ENCODE measurements at regions not wholly inside any gene's neighbourhood (a gene's known extent, or its start where the extent isn't known, plus 50 kb on each side); places are given as distances from the start of the nearest gene placed in this dataset.

- no peaks in the 10 kb centered on the region for H4K20me1 ChIP-seq (ENCODE audit: control insufficient read depth, extremely low read depth, insufficient read depth, low read length)
- H3K79me2 ChIP-seq (ENCODE audit: control insufficient read depth, insufficient read depth, low read length), result no peaks in the 10 kb centered on the region
- no peaks in the 10 kb centered on the region for H3K27me3 ChIP-seq (ENCODE audit: control insufficient read depth, insufficient read depth, low read length)
- DNase-seq (ENCODE audit: low read depth in 2 of 2), result no peak
- no peak overlapping the region for H3K9ac ChIP-seq (ENCODE audit: insufficient read depth, low read length)
- no peaks in the 10 kb centered on the region for H3K9me3 ChIP-seq (ENCODE audit: control insufficient read depth, insufficient read depth, low read depth, low read length)
- H3K4me2 ChIP-seq (ENCODE audit: extremely low read depth, insufficient read depth, low read length), result no peak overlapping the region
- no peaks in the 10 kb centered on the region for H3K4me1 ChIP-seq (ENCODE audit: control insufficient read depth, extremely low read depth, insufficient read depth, low read length)
- TF ChIP-seq CTCF (conservative IDR thresholded peaks at IDR 0.05 in 1 of 2, IDR thresholded peaks at IDR 0.05 in 1 of 2; ENCODE audit: low read depth in 1 of 2, low read length in 2 of 2), result no peak
- TF ChIP-seq EZH2 (IDR thresholded peaks at IDR 0.05; ENCODE audit: low read length, missing control alignments), result no peak
- no peak overlapping the region for H3K27ac ChIP-seq (ENCODE audit: insufficient read depth, low read length)
- H2AFZ ChIP-seq (ENCODE audit: low read length), result no peak overlapping the region
- H3K36me3 ChIP-seq (ENCODE audit: control insufficient read depth, insufficient read depth, low read length), result no peaks in the 10 kb centered on the region
- no peak overlapping the region for H3K4me3 ChIP-seq (replicated peaks in 1 of 4; ENCODE audit: control extremely low read depth in 1 of 4, insufficient read depth in 1 of 4, low read depth in 3 of 4, low read length in 4 of 4)
Measured at GRCh38 chr3:1600700-1601418, 497.8 kb upstream of the CNTN4 start.

GRCh38 chr3:1609416-1609815, 489.2 kb upstream of the CNTN4 start:
- H3K27ac ChIP-seq (ENCODE audit: insufficient read depth, low read length), result no peak overlapping the region
- H3K9ac ChIP-seq (ENCODE audit: insufficient read depth, low read length), result no peak overlapping the region
- H3K27me3 ChIP-seq (ENCODE audit: control insufficient read depth, insufficient read depth, low read length), result no peaks in the 10 kb centered on the region
- no peak for DNase-seq (ENCODE audit: low read depth in 2 of 2)
- no peaks in the 10 kb centered on the region for H4K20me1 ChIP-seq (ENCODE audit: control insufficient read depth, extremely low read depth, insufficient read depth, low read length)
- H3K4me2 ChIP-seq (ENCODE audit: extremely low read depth, insufficient read depth, low read length), result no peak overlapping the region
- no peaks in the 10 kb centered on the region for H3K36me3 ChIP-seq (ENCODE audit: control insufficient read depth, insufficient read depth, low read length)
- TF ChIP-seq EZH2 (IDR thresholded peaks at IDR 0.05; ENCODE audit: low read length, missing control alignments) (no peak), CTCF (conservative IDR thresholded peaks at IDR 0.05 in 1 of 2, IDR thresholded peaks at IDR 0.05 in 1 of 2; ENCODE audit: low read depth in 1 of 2, low read length in 2 of 2) (no peak)
- no peak overlapping the region for H3K4me3 ChIP-seq (replicated peaks in 1 of 4; ENCODE audit: control extremely low read depth in 1 of 4, insufficient read depth in 1 of 4, low read depth in 3 of 4, low read length in 4 of 4)
- H3K79me2 ChIP-seq (ENCODE audit: control insufficient read depth, insufficient read depth, low read length), result no peaks in the 10 kb centered on the region
- no peaks in the 10 kb centered on the region for H3K9me3 ChIP-seq (ENCODE audit: control insufficient read depth, insufficient read depth, low read depth, low read length)
- H3K4me1 ChIP-seq (ENCODE audit: control insufficient read depth, extremely low read depth, insufficient read depth, low read length), result no peaks in the 10 kb centered on the region
- no peak overlapping the region for H2AFZ ChIP-seq (ENCODE audit: low read length)

- Histone ChIP-seq H3K79me2 (ENCODE audit: control insufficient read depth, insufficient read depth, low read length) (no peaks in the 10 kb centered on the region), H3K27me3 (ENCODE audit: control insufficient read depth, insufficient read depth, low read length) (no peaks in the 10 kb centered on the region), H3K36me3 (ENCODE audit: control insufficient read depth, insufficient read depth, low read length) (no peaks in the 10 kb centered on the region), H3K27ac (ENCODE audit: insufficient read depth, low read length) (no peak overlapping the region), H3K4me3 (replicated peaks in 1 of 4; ENCODE audit: control extremely low read depth in 1 of 4, insufficient read depth in 1 of 4, low read depth in 3 of 4, low read length in 4 of 4) (no peak overlapping the region), H3K4me2 (ENCODE audit: extremely low read depth, insufficient read depth, low read length) (no peak overlapping the region), H3K9me3 (ENCODE audit: control insufficient read depth, insufficient read depth, low read depth, low read length) (no peaks in the 10 kb centered on the region), H4K20me1 (ENCODE audit: control insufficient read depth, extremely low read depth, insufficient read depth, low read length) (no peaks in the 10 kb centered on the region), H2AFZ (ENCODE audit: low read length) (no peak overlapping the region), H3K9ac (ENCODE audit: insufficient read depth, low read length) (no peak overlapping the region), H3K4me1 (ENCODE audit: control insufficient read depth, extremely low read depth, insufficient read depth, low read length) (no peaks in the 10 kb centered on the region)
- no peak for TF ChIP-seq EZH2 (IDR thresholded peaks at IDR 0.05; ENCODE audit: low read length, missing control alignments)
- no peak for TF ChIP-seq CTCF (conservative IDR thresholded peaks at IDR 0.05 in 1 of 2, IDR thresholded peaks at IDR 0.05 in 1 of 2; ENCODE audit: low read depth in 1 of 2, low read length in 2 of 2)
- DNase-seq (ENCODE audit: low read depth in 2 of 2), result no peak
Measured at GRCh38 chr3:1611824-1612223, 486.8 kb upstream of the CNTN4 start.

Measured in fibroblast of lung (primary cell).